ENCODE measurements at regions not wholly inside any gene's neighbourhood (a gene's known extent, or its start where the extent isn't known, plus 50 kb on each side); places are given as distances from the start of the nearest gene placed in this dataset.

GRCh38 chr6:19976411-19977129 is 139.4 kb downstream of the ID4 start:
- DNase-seq, result no peak

GRCh38 chr6:19979059-19979458 is 141.9 kb downstream of the ID4 start:
- DNase-seq, result no peak

- no peak for DNase-seq
Measured at GRCh38 chr6:19979986-19980385, 142.8 kb downstream of the ID4 start.

DNA sequence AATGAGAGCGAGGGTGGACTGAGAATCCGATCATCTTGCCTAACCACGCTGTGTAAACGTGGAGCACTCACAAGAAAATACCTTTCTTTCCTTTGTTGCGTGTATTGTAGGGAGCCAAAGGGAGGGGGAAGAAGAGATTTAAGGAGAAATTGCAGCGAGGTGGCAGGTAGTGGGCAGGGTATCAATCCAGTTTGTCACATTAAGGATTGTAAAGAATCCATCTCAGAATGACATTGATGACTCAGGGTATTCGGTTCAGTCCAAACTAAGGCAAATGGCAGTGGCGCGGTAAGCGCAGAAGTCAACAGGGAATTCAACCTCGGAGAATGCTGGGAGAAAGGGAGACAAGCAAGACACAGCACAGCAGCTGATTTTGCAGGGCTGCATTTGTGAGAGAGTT is 146.2 kb downstream of the ID4 start:
- DNase-seq, result no peak

DNA sequence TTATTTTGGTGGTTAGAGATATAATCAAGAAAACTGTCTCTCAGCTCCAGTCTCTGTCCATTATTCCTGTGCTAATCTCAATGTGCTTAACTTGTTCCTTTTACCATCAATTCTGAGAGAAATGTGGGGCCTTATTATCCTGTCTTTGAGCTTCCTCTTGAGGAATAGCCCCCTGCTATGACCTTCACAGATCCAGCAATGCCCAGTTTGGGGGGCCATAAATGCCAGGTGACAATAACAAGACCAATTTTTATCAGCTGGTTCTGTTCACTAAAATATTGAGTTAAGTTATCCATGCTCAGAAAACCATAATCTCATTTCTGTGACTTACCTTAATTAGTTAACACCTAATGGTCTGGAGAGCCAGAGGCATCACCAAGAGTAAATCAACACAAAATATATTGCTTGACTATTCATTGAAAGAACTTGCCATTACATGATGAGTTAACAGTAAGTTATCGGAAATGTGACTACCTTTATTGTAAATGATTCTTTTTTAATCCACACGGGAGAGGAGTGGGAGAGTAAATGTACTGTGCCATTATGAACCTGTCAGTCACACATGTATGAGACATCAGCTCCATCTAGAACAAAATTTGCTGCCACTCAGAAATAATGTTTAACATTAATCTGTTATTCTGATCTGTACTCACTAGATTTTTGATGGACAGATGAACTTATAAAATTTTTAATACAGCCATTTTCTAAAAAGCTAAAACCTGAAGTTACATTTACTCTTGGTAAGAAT is 149.7 kb downstream of the ID4 start:
- no peak for DNase-seq

GRCh38 chr6:19988555-19988954 is 151.4 kb downstream of the ID4 start:
- peak; percentile 37 for DNase-seq

DNA sequence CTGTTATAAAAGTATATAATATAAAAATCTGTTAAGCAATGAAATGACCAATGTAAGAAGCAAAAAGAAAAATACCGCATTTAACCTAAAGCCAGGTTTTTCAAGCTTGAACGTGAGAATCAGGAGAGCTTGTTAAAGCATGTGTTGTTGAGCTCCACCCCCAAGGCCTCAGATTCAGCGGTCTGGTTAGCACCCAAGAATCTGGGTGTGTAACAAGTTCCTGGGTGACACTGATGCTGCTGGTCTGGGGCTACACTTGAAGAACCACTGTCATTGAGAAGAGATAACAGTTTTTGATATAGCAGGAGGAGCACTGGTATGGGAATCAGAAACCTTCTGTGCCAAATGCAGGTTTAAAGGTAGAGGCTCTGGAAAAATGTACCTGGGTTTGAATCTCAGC is 154.0 kb downstream of the ID4 start:
- no peak for DNase-seq

GRCh38 chr6:19994909-19995308 is 157.7 kb downstream of the ID4 start:
- DNase-seq, result no peak

DNA sequence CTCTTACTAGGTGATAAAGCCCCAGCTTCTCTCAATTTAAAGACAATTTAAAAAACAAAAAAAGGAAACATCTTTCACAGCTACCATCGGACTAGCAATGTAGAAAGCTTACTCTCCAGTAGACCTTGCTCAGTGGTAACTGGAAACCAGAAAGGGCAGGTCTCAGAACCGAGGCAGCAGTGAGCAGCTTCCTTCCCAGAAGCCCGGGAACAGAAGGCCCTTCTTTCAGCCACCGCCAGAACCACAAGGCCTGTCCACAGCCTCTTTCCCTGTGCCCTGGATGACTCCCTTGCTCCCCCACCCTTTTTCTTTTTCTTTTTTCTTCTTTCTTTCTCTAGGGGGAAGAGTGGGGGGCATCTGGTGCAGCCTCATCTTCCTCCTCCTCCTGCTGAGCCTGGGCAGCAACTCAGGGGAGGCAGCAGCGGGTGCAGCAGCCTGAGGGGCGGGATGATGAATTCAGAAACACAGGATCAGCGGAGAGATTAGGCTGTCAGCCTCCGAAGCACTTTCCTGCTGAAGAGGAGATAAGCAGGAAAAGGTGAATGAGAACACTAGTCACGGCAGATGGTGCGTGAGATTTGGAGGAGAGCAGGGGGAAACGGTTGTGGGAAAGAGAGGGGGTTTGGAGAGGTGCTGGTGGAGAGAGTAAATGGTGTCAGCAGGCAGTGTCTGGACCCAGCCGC is 158.5 kb downstream of the ID4 start:
- DNase-seq, result peak; percentile 33

DNA sequence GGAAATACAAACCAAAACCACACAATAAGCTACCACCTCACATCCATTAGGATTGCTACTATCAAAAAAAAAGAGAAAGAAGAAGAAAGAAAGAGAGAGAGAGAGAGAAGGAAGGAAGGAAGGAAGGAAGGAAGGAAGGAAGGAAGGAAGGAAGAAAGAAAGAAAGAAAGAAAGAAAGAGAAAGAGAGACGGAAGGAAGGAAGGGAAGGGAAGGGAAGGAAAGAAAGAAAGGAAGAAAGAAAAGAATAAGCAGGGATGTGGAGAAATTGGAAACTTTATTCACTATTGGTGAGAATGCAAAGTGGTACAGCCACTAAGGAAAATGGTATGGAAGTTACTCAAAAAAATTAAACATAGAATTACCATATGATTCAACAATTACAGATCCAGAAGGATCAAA is 159.9 kb downstream of the ID4 start:
- DNase-seq, result no peak

GRCh38 chr6:19998541-19998940 is 161.4 kb downstream of the ID4 start:
- no peak for DNase-seq

DNA sequence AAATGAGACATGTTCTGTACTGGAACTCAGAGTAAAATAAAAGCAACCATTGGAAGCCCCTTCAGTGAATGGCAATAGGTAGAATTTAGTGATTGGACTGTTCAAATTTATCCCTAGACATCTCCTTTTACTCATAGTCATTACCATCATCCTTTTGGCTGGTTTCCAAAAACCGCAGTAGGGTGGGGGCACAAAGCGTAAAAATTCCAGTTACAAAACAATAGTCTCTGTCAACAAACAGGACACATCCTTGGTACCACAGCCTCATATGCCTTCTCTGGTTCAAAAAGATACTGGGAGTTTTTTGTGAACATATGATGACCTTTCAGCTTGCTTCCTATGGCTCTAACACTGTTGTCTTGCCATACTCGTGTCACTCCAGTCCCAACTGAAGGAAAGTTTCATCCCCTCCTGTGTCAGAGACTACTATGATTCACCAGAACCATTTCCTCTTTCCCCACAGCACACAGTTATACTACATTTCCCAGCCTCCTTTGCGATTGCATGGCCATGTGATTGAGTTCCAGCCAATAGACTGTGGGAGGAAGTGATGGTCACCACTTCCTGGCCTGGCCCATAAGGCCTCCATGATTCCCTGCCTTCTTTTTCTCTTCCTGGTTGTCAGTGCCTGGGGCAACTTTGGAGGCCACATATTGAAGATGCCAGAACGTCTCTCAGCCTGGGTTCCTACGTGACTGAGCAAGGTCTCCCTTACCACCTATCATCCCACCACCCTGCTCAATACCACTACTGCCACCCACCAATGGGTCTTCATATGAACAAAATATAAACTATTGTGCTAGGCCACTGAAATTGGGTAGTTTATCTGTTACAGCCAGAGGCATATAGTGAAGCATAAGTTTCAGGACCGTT is 162.4 kb downstream of the ID4 start:
- peak; percentile 92 for DNase-seq

- DNase-seq, result no peak
Measured at GRCh38 chr6:20001286-20001685, 164.1 kb downstream of the ID4 start.

GRCh38 chr6:20006037-20006436 is 168.9 kb downstream of the ID4 start:
- DNase-seq, result no peak

GRCh38 chr6:20008131-20008530 is 171.0 kb downstream of the ID4 start:
- no peak for DNase-seq

- DNase-seq, result no peak
Measured at GRCh38 chr6:20013066-20013861, 176.1 kb downstream of the ID4 start.

DNA sequence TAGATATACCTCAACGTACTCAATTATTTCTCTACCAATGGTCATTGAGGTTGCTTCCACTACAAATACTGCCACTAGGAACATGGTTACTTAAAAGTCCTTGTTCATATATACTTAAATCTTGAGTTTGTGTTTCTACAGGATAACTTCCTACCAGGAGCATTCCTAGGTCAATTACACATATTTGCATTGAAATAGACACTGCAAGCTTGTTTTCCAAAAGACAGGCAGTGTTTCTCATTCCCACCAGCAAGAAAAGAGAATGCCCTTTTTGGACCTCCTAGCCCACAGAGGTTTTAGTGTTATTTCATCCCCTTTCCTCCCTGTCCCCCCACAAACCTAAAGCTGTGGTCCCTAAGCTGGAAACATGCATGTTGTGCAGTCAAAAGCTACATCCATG is 177.3 kb downstream of the ID4 start:
- DNase-seq, result no peak

DNA sequence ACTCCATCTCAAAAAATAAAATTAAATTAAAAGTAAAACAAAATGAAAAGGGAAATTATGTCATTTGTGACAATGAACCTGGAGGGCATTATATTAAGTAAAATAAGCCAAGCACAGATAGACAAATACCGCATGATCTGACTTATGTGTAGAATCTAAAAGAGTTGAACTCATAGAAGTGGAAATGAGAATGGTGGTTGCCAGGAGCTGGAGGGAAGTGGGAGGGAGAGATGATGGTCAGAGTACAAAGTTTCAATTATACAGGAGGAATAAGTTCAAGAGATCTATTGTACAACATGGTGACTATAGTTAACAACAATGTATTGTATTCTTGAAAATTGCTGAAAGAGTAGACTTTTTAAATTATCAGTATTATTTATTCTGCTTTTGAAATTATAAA is 183.4 kb downstream of the ID4 start:
- DNase-seq, result no peak

DNA sequence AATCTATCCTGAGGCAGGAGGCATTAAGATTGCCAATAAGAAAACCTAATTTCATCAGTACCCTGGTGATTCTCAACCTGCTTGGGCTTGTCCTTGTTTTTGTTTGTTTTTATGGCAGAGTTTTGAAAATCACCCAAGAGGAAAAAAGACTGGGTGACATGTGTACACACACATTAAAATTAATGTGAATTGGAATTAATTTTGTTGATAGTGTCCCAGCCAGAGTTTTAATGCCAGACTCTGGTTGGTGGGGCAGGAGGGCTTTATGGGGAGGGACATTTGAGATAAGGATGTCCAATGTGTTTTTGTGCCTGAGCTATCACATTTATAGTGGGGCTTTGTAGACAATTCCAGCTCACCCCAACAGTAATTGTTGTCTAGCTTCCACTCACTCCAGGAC is 184.6 kb downstream of the ID4 start:
- DNase-seq, result no peak

GRCh38 chr6:20023549-20024315 is 186.6 kb downstream of the ID4 start:
- DNase-seq, result peak; percentile 10

DNA sequence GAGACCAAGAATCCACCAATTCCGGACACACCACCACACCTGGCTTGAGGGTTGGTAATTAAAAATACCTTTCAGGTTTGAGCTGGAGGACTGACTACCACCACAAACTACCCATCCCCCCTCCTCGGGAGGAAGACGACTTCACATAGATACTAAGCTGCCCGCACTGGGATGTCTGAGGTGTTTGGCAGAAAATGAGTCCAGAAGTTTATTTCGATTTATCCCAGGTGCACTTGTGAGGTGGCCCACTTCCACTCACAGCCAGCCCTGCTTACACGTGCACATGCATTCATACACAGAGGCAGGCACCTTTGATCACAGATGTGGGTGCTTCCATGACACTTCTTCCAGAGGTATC is 187.1 kb downstream of the ID4 start:
- no peak for DNase-seq

DNA sequence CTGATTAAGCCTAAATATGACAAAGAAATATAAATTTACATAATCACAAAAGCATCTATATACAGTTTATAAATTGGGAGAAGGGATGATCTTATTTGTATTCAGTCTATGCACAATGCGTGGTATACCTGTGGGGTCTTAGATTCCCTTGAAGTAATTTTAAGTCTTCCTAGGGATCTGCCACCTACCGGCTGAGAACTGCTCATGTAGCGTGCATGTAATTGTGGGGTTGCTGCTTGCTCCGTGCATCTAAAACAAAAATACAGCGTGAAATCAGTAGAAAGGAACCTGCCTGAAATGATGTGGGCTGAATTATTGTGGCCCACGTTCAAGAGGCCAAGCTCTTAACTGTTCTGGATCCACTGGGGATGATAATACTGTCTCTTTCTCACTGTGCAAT is 187.3 kb downstream of the MBOAT1 start:
- no peak for DNase-seq

Measured in OCI-M1 (cell line).